ENCODE measurements at regions not wholly inside any gene's neighbourhood (a gene's known extent, or its start where the extent isn't known, plus 50 kb on each side); places are given as distances from the start of the nearest gene placed in this dataset.

DNA sequence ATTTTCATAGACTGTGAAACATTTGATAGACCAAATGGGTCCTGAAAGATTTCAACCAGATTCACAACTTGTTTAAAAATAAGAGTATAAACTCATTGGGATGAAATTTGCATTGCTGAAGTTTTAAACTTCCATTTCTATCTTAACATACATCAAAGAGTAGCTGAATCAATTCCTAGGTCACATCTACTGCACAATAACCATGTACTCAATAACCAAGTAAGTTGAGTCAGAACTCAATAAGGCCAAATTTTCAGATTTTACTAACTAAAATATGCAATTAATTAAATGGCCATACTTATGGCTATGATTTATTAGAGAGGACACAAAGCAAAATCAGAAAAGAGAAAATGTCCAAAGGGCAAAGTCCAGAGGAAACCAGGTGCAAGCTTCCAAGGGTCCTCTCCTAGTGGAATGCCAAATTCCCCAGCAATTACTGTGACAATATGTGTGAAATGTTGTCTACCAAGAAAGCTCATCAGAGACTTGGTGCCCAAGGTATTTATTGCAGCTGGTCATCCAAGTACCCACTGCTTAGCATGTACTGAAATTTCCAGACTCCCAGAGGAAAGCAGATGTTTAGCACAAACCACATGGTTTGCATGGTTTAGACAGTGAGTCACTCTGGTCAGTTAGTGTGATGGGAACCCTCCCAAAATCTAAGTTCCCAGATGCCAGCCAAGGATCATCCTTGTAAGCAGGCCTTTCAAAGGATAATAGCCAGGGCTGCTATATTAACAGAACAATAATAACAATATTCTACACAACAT lies 238.9 kb downstream of the IPMK start:
- DNase-seq (ENCODE audit: low spot score), result no peak
- Mint-ChIP-seq H3K27me3 (ENCODE audit: unreplicated experiment) (no peaks in the 10 kb centered on the region), H3K4me3 (ENCODE audit: unreplicated experiment) (no peak overlapping the region), H3K36me3 (ENCODE audit: low read depth, unreplicated experiment) (no peaks in the 10 kb centered on the region), H3K27ac (ENCODE audit: unreplicated experiment) (no peak overlapping the region), H3K9me3 (ENCODE audit: unreplicated experiment) (no peaks in the 10 kb centered on the region), H3K4me1 (ENCODE audit: unreplicated experiment) (no peaks in the 10 kb centered on the region)
- TF ChIP-seq, protein P1, sequence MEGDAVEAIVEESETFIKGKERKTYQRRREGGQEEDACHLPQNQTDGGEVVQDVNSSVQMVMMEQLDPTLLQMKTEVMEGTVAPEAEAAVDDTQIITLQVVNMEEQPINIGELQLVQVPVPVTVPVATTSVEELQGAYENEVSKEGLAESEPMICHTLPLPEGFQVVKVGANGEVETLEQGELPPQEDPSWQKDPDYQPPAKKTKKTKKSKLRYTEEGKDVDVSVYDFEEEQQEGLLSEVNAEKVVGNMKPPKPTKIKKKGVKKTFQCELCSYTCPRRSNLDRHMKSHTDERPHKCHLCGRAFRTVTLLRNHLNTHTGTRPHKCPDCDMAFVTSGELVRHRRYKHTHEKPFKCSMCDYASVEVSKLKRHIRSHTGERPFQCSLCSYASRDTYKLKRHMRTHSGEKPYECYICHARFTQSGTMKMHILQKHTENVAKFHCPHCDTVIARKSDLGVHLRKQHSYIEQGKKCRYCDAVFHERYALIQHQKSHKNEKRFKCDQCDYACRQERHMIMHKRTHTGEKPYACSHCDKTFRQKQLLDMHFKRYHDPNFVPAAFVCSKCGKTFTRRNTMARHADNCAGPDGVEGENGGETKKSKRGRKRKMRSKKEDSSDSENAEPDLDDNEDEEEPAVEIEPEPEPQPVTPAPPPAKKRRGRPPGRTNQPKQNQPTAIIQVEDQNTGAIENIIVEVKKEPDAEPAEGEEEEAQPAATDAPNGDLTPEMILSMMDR (IDR thresholded peaks at IDR 0.05; ENCODE audit: unreplicated experiment), result no peak

DNA sequence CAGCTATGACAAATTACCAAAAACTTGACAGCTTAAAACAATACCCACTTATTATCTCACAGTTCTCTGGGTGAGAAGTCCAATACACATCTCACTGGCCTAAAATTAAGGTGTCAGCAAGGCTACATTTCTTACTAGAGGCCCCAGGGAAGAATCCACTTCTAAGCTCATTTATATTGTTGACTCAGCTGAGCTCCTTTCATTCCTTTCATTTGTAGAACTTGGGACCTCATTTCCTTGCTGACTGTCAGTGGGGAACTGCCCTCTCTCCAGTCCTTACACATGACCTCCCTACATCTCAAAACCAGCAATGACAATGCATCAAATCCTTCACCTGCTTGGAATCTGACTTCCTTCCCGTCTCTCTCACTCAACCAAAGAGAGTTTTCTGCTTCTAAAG lies 240.3 kb downstream of the IPMK start:
- Mint-ChIP-seq H3K27ac (ENCODE audit: unreplicated experiment) (no peak overlapping the region), H3K36me3 (ENCODE audit: low read depth, unreplicated experiment) (no peaks in the 10 kb centered on the region), H3K9me3 (ENCODE audit: unreplicated experiment) (no peaks in the 10 kb centered on the region), H3K4me1 (ENCODE audit: unreplicated experiment) (no peaks in the 10 kb centered on the region), H3K4me3 (ENCODE audit: unreplicated experiment) (no peak overlapping the region), H3K27me3 (ENCODE audit: unreplicated experiment) (no peaks in the 10 kb centered on the region)
- TF ChIP-seq, protein P1 (IDR thresholded peaks at IDR 0.05; ENCODE audit: unreplicated experiment), result no peak
- no peak for DNase-seq (ENCODE audit: low spot score)

DNA sequence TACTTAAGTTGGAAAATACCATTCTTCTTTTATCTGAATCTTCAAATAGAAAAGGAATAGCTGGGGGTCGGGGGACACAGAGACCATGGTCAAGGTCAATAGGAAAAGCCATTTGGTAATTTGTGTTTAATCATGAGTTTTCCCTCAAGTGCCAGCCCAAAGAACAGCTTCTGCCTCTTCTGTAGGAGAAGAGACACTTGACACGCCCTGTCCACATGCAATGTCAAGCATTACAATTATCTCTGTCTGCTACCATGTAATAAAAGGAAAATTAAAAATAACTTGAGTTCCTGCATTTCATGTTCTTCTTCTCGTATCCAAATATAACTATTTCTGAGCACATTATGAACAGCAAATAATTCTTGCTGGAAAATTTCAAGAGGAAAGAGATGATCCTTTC lies 241.7 kb downstream of the IPMK start:
- no peaks in the 10 kb centered on the region for H3K4me1 Mint-ChIP-seq (ENCODE audit: unreplicated experiment)
- H3K27ac Mint-ChIP-seq (ENCODE audit: unreplicated experiment), result no peak overlapping the region
- DNase-seq (ENCODE audit: low spot score), result no peak
- H3K4me3 Mint-ChIP-seq (ENCODE audit: unreplicated experiment), result no peak overlapping the region
- TF ChIP-seq, protein P1 (IDR thresholded peaks at IDR 0.05; ENCODE audit: unreplicated experiment), result no peak
- H3K27me3 Mint-ChIP-seq (ENCODE audit: unreplicated experiment), result no peaks in the 10 kb centered on the region
- H3K36me3 Mint-ChIP-seq (ENCODE audit: low read depth, unreplicated experiment), result no peaks in the 10 kb centered on the region
- H3K9me3 Mint-ChIP-seq (ENCODE audit: unreplicated experiment), result no peaks in the 10 kb centered on the region

DNA sequence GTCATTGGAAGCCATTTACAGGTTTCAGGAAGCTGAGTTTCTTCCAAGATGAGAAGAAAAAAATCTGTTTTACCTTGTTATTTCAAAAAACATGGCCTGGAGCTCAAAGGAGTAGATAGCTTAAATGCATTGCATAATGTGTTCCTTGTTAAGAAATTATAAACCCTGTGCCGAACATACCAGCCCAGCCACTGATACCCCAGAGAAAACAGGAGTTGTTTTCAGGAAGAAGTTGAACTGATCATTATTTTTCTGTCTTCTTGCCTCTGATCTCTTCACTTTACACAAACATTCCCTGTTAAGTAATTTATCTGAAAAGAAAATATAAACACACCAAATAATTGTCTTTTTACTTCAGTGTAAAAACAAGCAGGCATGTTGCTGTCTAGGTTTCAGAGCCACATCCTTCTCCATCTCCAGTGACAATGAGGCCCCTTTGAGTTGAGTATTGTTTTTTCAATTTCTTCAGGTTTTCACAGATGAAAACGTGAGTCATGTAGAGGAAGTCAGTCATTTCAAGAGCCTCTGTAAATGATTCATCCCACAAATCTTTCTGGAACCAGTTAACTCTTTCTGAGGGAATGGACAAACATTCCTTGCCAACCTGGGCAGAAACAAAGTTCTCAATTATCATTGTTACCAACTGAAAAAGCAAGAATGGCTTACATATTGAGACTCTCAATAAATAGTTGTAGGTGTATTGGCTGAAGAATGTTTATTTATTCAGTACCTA lies 244.2 kb downstream of the IPMK start:
- H3K27me3 Mint-ChIP-seq (ENCODE audit: unreplicated experiment), result no peaks in the 10 kb centered on the region
- H3K4me3 Mint-ChIP-seq (ENCODE audit: unreplicated experiment), result no peak overlapping the region
- no peak overlapping the region for H3K27ac Mint-ChIP-seq (ENCODE audit: unreplicated experiment)
- DNase-seq (ENCODE audit: low spot score), result no peak
- TF ChIP-seq, protein P1 (IDR thresholded peaks at IDR 0.05; ENCODE audit: unreplicated experiment), result no peak
- H3K36me3 Mint-ChIP-seq (ENCODE audit: low read depth, unreplicated experiment), result no peaks in the 10 kb centered on the region
- H3K4me1 Mint-ChIP-seq (ENCODE audit: unreplicated experiment), result no peaks in the 10 kb centered on the region
- H3K9me3 Mint-ChIP-seq (ENCODE audit: unreplicated experiment), result no peaks in the 10 kb centered on the region

All from endothelial cell (in vitro differentiated cells).